IPS-18c (cell line): ENCODE measurements at regions not wholly inside any gene's neighbourhood (a gene's known extent, or its start where the extent isn't known, plus 50 kb on each side); places are given as distances from the start of the nearest gene placed in this dataset.

Experiments used
- H3K4me3 ChIP-seq: 2 replicates; pipeline ENCODE4 v1.7.0; 2013; ENCODE audit warnings: low read depth, mild to moderate bottlenecking, low read length, moderate library complexity; ENCODE audit not compliant: insufficient read depth
- H3K9me3 ChIP-seq: one replicate; pipeline ENCODE4 v1.6.1; 2013; ENCODE audit warnings: mild to moderate bottlenecking, low read length, moderate library complexity; ENCODE audit not compliant: control insufficient read depth, insufficient read depth

- Histone ChIP-seq H3K4me3 (no peak overlapping the region), H3K9me3 (no peaks in the 10 kb centered on the region)
Observed at GRCh38 chr2:120856421-120856862, 120.8 kb downstream of the GLI2 start.

GRCh38 chr2:120857422-120857821 is 121.8 kb downstream of the GLI2 start:
- H3K4me3 ChIP-seq = no peak overlapping the region
- peaks cover 4% of the 10 kb centered on the region for H3K9me3 ChIP-seq

- Histone ChIP-seq H3K4me3 (no peak overlapping the region), H3K9me3 (peaks cover 4% of the 10 kb centered on the region)
Observed at GRCh38 chr2:120857931-120858330, 122.3 kb downstream of the GLI2 start.

GRCh38 chr2:120858361-120859106 is 122.9 kb downstream of the GLI2 start:
- H3K4me3 ChIP-seq = no peak overlapping the region

GRCh38 chr2:120859128-120859527 is 123.5 kb downstream of the GLI2 start:
- H3K4me3 ChIP-seq = no peak overlapping the region
- H3K9me3 ChIP-seq = peaks cover 4% of the 10 kb centered on the region

More at GRCh38 chr2:120858361-120859106, 122.9 kb downstream of the GLI2 start:
- peaks cover 4% of the 10 kb centered on the region for H3K9me3 ChIP-seq

GRCh38 chr2:120859814-120860578 is 124.3 kb downstream of the GLI2 start:
- H3K4me3 ChIP-seq = no peak overlapping the region
- peaks cover 4% of the 10 kb centered on the region for H3K9me3 ChIP-seq

- Histone ChIP-seq H3K4me3 (no peak overlapping the region), H3K9me3 (peaks cover 4% of the 10 kb centered on the region)
Observed at GRCh38 chr2:120860579-120860922, 124.9 kb downstream of the GLI2 start.

GRCh38 chr2:120861191-120861575 is 125.5 kb downstream of the GLI2 start:
- no peak overlapping the region for H3K4me3 ChIP-seq
- peaks cover 4% of the 10 kb centered on the region for H3K9me3 ChIP-seq

GRCh38 chr2:120861576-120862191 is 126.0 kb downstream of the GLI2 start:
- Histone ChIP-seq H3K9me3 (peaks cover 4% of the 10 kb centered on the region), H3K4me3 (no peak overlapping the region)

- Histone ChIP-seq H3K9me3 (peaks cover 4% of the 10 kb centered on the region), H3K4me3 (no peak overlapping the region)
Observed at GRCh38 chr2:120862201-120863060, 126.8 kb downstream of the GLI2 start.

- H3K9me3 ChIP-seq = peaks cover 4% of the 10 kb centered on the region
Observed at GRCh38 chr2:120863146-120863545, 127.5 kb downstream of the GLI2 start.

GRCh38 chr2:120863661-120864320 is 128.1 kb downstream of the GLI2 start:
- no peak overlapping the region for H3K4me3 ChIP-seq
- H3K9me3 ChIP-seq = peaks cover 4% of the 10 kb centered on the region

More at GRCh38 chr2:120863146-120863545, 127.5 kb downstream of the GLI2 start:
- H3K4me3 ChIP-seq = no peak overlapping the region

GRCh38 chr2:120864981-120865380 is 129.3 kb downstream of the GLI2 start:
- Histone ChIP-seq H3K4me3 (no peak overlapping the region), H3K9me3 (peaks cover 4% of the 10 kb centered on the region)

- Histone ChIP-seq H3K4me3 (no peak overlapping the region), H3K9me3 (peaks cover 4% of the 10 kb centered on the region)
Observed at GRCh38 chr2:120865656-120866055, 130.0 kb downstream of the GLI2 start.

GRCh38 chr2:120866071-120866470 is 130.4 kb downstream of the GLI2 start:
- H3K9me3 ChIP-seq = peaks cover 4% of the 10 kb centered on the region
- H3K4me3 ChIP-seq = no peak overlapping the region

GRCh38 chr2:120866483-120867140 is 130.9 kb downstream of the GLI2 start:
- no peak overlapping the region; the same call in 1 of the 2 replicates for H3K4me3 ChIP-seq

More at GRCh38 chr2:120866483-120867140, 130.9 kb downstream of the GLI2 start:
- H3K9me3 ChIP-seq = peaks cover 4% of the 10 kb centered on the region
